ENCODE measurements at regions not wholly inside any gene's neighbourhood (a gene's known extent, or its start where the extent isn't known, plus 50 kb on each side); places are given as distances from the start of the nearest gene placed in this dataset.

DNA sequence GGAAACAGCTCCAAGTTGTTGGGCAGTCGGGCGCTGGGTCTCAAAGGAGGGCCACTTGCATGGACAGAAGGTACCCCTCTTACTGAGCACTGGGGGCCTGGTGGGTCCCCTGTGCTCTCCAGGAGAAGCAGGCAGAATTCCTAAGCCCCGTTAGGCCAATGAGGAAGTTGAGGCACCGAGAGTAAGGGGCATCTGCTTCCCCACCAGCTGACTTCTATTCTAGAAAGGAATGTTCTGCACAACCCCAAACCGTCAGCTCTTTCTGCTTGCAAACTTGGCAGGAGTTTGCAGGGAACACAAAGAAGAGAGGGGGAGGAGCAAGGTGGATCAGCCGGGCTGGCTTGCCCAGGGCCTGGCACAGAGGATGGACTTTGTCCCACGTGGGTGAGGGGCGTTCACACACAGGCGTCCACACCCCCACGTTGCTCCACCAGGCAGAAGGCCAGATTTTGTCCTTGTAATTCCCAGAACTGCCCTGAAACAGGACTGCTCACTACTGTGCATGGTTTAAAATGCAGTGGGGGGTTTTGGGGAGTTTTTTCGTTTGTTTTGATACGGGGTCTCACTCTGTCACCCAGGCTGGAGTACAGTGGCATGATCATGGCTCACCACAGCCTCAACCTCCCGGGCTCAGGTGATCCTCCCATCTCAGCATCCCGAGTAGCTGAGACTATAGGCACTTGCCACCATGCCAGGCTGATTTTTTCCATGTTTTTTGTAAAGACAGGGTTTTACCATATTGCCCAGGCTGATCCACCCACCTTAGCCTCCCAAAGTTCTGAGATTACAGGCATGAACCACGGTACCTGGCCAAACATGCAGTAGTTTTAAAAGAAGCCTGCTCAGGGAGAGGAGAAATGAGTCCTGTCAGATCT is 93.3 kb downstream of the SNX5 start:
- H3K36me3 Mint-ChIP-seq (ENCODE audit: insufficient read depth in 1 of 3, low read depth in 3 of 3) = no peaks in the 10 kb centered on the region
- Histone ChIP-seq H3K79me2 (ENCODE audit: insufficient read depth, low read length) (no peaks in the 10 kb centered on the region), H2BK12ac (ENCODE audit: insufficient read length, low read depth, low read length) (no peak overlapping the region), H2BK20ac (ENCODE audit: low read depth, low read length, poor library complexity, severe bottlenecking) (no peak overlapping the region), H3K79me1 (ENCODE audit: insufficient read depth, low read depth, low read length, poor library complexity, severe bottlenecking) (no peaks in the 10 kb centered on the region), H3K56ac (ENCODE audit: insufficient read length, low read depth, low read length) (no peak overlapping the region), H3K18ac (ENCODE audit: insufficient read length, low read depth, low read length) (no peak overlapping the region), H3K27ac (ENCODE audit: insufficient read length, low read depth, low read length) (no peak overlapping the region), H2BK5ac (ENCODE audit: insufficient read length, low read length) (no peak overlapping the region), H4K8ac (replicated peaks; ENCODE audit: insufficient read length, low read depth, low read length) (no peak overlapping the region), H2BK120ac (ENCODE audit: low read depth, low read length, poor library complexity, severe bottlenecking) (no peak overlapping the region), H3K4me1 (ENCODE audit: insufficient read depth, low read length) (peaks cover 8% of the 10 kb centered on the region; the same call in 1 of the 2 replicates), H3K9ac (ENCODE audit: extremely low read depth, insufficient read length, low read length) (no peak overlapping the region), H3K4me2 (ENCODE audit: insufficient read depth, insufficient read length, low read length) (no peak overlapping the region), H3T11ph (ENCODE audit: low read length) (no peak overlapping the region), H3K9me3 (ENCODE audit: control insufficient read depth, low read depth, low read length) (no peaks in the 10 kb centered on the region), H4K5ac (ENCODE audit: insufficient read length, low read depth, low read length) (no peak overlapping the region), H3K14ac (ENCODE audit: insufficient read depth, low read length) (no peak overlapping the region), H3K23me2 (ENCODE audit: insufficient read length, low read depth, low read length, poor library complexity, severe bottlenecking) (no peaks in the 10 kb centered on the region), H3K27me3 (ENCODE audit: insufficient read depth, low read length) (no peaks in the 10 kb centered on the region), H2BK15ac (ENCODE audit: low read depth, low read length) (no peak overlapping the region), H2AFZ (ENCODE audit: low read length) (no peak overlapping the region), H3K4ac (ENCODE audit: low read depth, low read length) (no peak overlapping the region), H4K20me1 (ENCODE audit: control insufficient read depth, insufficient read depth, insufficient read length) (no peaks in the 10 kb centered on the region), H4K91ac (ENCODE audit: insufficient read length, low read depth, low read length) (no peak overlapping the region), H3K23ac (ENCODE audit: insufficient read length, low read depth, low read length) (no peak overlapping the region), H2AK5ac (ENCODE audit: insufficient read length, low read length) (no peak overlapping the region)
- peaks cover 56 to 58% of the 10 kb centered on the region in 2 experiments for H3K4me1 Mint-ChIP-seq
- H3K27me3 Mint-ChIP-seq (ENCODE audit: low read depth) = peaks cover 6% of the 10 kb centered on the region
- H3K27ac Mint-ChIP-seq = no peak overlapping the region; a peak in 1 of 7 replicates
- no peaks in the 10 kb centered on the region; a peak in 1 of 5 replicates for H3K9me3 Mint-ChIP-seq
- no peak for DNase-seq
- no peak overlapping the region for H3K4me3 Mint-ChIP-seq
- no CpG with 5 or more reads among the region's 15 CpGs for WGBS (ENCODE audit: extremely low coverage, insufficient read length, low lambda C conversion rate)
- TF ChIP-seq CTCF (conservative IDR thresholded peaks at IDR 0.05) = no peak

All from H9 (cell line).